ENCODE measurements at regions not wholly inside any gene's neighbourhood (a gene's known extent, or its start where the extent isn't known, plus 50 kb on each side); places are given as distances from the start of the nearest gene placed in this dataset.

DNA sequence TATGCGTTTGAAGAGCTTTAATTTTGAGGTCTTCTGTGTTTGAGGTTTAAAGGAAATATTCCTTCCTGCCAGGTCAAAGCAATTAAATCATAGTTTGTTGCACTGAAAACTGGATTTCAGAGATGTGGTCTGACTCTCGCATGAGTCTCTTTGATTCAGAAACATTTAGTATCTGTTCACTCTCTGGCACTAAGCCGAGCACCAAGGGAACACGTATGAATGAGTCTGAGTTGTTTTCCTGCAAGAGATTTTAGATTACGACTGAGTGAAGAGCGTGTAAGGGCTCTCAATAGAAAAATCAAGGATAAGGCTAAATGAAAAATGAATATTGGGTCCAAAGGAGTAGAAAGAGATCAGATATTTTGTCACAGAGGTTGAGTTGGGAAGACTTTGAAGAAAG, 875.4 kb upstream of the PRKX start:
- TF ChIP-seq, protein P1, sequence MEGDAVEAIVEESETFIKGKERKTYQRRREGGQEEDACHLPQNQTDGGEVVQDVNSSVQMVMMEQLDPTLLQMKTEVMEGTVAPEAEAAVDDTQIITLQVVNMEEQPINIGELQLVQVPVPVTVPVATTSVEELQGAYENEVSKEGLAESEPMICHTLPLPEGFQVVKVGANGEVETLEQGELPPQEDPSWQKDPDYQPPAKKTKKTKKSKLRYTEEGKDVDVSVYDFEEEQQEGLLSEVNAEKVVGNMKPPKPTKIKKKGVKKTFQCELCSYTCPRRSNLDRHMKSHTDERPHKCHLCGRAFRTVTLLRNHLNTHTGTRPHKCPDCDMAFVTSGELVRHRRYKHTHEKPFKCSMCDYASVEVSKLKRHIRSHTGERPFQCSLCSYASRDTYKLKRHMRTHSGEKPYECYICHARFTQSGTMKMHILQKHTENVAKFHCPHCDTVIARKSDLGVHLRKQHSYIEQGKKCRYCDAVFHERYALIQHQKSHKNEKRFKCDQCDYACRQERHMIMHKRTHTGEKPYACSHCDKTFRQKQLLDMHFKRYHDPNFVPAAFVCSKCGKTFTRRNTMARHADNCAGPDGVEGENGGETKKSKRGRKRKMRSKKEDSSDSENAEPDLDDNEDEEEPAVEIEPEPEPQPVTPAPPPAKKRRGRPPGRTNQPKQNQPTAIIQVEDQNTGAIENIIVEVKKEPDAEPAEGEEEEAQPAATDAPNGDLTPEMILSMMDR (IDR thresholded peaks at IDR 0.05): no peak
- intact Hi-C loops (cut with micrococcal nuclease): no loop called here
- Mint-ChIP-seq H3K36me3 (ENCODE audit: low read depth) (no peaks in the 10 kb centered on the region), H3K27me3 (no peaks in the 10 kb centered on the region), H3K9me3 (peaks cover 4% of the 10 kb centered on the region), H3K4me3 (no peak overlapping the region), H3K27ac (no peak overlapping the region), H3K4me1 (ENCODE audit: low read depth) (no peaks in the 10 kb centered on the region)
- ChIA-PET POLR2A (no interaction called here), CTCF (no interaction called here)
- no peak for ATAC-seq
- no peak for DNase-seq

DNA sequence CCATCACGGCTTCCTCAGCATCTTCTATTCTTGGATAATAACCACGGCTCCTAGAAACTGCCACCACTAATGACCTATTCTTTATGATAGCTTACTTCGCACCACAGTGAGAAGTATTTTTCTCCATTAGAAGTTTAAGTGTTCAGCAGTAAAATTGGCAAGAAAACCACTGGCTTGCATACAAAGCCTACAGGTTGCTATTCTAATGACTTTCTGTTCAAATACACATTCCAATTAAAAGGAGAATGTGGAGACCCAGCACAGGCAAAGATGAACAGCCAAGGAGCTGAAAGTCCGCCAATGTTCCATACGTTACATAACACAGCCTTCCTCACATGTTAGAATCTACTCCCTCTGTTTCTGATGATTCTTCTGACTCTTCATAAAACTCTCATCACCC, 875.0 kb upstream of the PRKX start:
- intact Hi-C loops (cut with micrococcal nuclease): no loop called here
- TF ChIP-seq, protein P1 (IDR thresholded peaks at IDR 0.05): no peak

DNA sequence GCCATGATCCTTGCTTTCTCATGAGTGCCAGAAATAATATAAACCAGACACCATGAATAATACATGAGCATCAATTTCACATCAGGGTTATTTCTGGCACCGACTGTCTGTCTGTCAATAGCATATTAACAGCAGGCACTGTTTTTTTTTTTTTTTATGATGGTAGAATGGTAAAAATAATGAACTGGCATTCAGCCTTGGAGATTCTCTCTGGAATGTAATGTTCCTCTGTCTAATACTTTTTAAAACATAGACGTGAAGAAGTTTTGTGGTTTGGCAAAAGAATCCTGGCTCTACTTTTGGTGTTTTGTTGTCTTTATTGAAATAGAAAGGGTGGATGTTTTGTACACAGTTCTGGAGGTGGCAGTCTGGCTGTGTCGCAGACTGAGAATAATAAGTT, 874.6 kb upstream of the PRKX start:
- no peak for ATAC-seq
- ChIA-PET POLR2A (no interaction called here), CTCF (no interaction called here)
- intact Hi-C loops (cut with micrococcal nuclease): no loop called here
- DNase-seq: no peak
- Mint-ChIP-seq H3K36me3 (ENCODE audit: low read depth) (no peaks in the 10 kb centered on the region), H3K9me3 (peaks cover 4% of the 10 kb centered on the region), H3K4me3 (no peak overlapping the region), H3K27ac (no peak overlapping the region), H3K27me3 (no peaks in the 10 kb centered on the region), H3K4me1 (ENCODE audit: low read depth) (no peaks in the 10 kb centered on the region)
- TF ChIP-seq, protein P1 (IDR thresholded peaks at IDR 0.05): no peak

More for the DNA sequence above, 875.0 kb upstream of the PRKX start:
- DNase-seq (no peak), ATAC-seq (no peak)
- H3K27me3 Mint-ChIP-seq: no peaks in the 10 kb centered on the region
- peaks cover 4% of the 10 kb centered on the region for H3K9me3 Mint-ChIP-seq
- H3K27ac Mint-ChIP-seq: no peak overlapping the region
- H3K4me3 Mint-ChIP-seq: no peak overlapping the region
- POLR2A ChIA-PET: no interaction called here
- CTCF ChIA-PET: no interaction called here
- no peaks in the 10 kb centered on the region for H3K4me1 Mint-ChIP-seq (ENCODE audit: low read depth)
- no peaks in the 10 kb centered on the region for H3K36me3 Mint-ChIP-seq (ENCODE audit: low read depth)

DNA sequence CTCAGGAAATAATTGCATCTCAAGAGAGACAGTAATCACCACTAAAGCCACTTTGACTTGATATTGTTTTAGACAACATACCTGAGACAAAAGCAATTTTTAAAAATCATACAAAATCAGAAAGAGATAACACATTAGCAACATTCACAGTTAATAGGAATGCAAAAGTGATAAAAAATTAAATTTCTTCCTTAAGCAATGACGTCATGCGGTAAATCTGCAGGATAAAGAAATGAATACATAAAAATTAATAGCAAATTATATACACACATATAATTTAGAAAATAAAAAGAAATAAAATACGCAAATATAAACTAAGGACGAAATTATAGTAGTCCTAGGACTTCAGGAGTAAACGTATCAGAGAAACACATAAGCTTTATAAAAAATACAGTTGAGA, 866.5 kb upstream of the PRKX start:
- intact Hi-C loops (cut with micrococcal nuclease): no loop called here
- Mint-ChIP-seq H3K27ac (no peak overlapping the region), H3K36me3 (ENCODE audit: low read depth) (no peaks in the 10 kb centered on the region), H3K27me3 (no peaks in the 10 kb centered on the region), H3K4me3 (no peak overlapping the region), H3K9me3 (peaks cover 2% of the 10 kb centered on the region), H3K4me1 (ENCODE audit: low read depth) (no peaks in the 10 kb centered on the region)
- CTCF ChIA-PET: no interaction called here
- POLR2A ChIA-PET: no interaction called here
- TF ChIP-seq, protein P1 (IDR thresholded peaks at IDR 0.05): no peak
- ATAC-seq (no peak), DNase-seq (no peak)

DNA sequence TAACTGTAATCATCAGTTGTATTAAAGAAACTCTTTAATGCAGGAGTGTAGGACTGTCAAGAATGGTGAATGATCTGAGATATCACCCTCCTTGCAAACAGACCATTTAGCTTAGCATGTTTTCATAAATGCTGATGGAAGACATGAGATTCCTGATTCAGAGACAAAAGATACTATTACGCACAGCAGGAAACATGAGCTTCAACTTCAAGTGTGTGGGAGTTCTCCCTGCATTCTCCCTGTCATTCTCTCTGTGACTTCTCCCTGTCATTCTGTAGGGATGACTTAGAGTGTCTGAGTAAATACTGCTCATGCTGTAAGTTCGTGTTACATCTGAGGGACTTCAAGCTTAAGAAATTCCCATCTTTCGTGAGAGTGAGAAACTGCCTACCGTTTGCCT, 866.0 kb upstream of the PRKX start:
- H3K9me3 Mint-ChIP-seq: no peaks in the 10 kb centered on the region
- POLR2A ChIA-PET: no interaction called here
- H3K27me3 Mint-ChIP-seq: no peaks in the 10 kb centered on the region
- H3K27ac Mint-ChIP-seq: no peak overlapping the region
- no peak overlapping the region for H3K4me3 Mint-ChIP-seq
- DNase-seq (no peak), ATAC-seq (no peak)
- intact Hi-C loops (cut with micrococcal nuclease): no loop called here
- no peaks in the 10 kb centered on the region for H3K36me3 Mint-ChIP-seq (ENCODE audit: low read depth)
- CTCF ChIA-PET: no interaction called here
- TF ChIP-seq, protein P1 (IDR thresholded peaks at IDR 0.05): no peak
- H3K4me1 Mint-ChIP-seq (ENCODE audit: low read depth): no peaks in the 10 kb centered on the region
